ENCODE measurements at regions not wholly inside any gene's neighbourhood (a gene's known extent, or its start where the extent isn't known, plus 50 kb on each side); places are given as distances from the start of the nearest gene placed in this dataset.

GRCh38 chr13:39189778-39190177 lies 151.5 kb downstream of the NHLRC3 start:
- DNase-seq (ENCODE audit: low spot score in 2 of 2, unreplicated experiment in 2 of 2), result no peak
- no peaks in the 10 kb centered on the region for H3K9me3 Mint-ChIP-seq
- peaks cover 6% of the 10 kb centered on the region for H3K27me3 Mint-ChIP-seq (ENCODE audit: low read depth)
- no peak overlapping the region for H3K27ac Mint-ChIP-seq
- H3K4me3 Mint-ChIP-seq, result no peak overlapping the region
- no peaks in the 10 kb centered on the region for H3K4me1 Mint-ChIP-seq
- no peaks in the 10 kb centered on the region for H3K36me3 Mint-ChIP-seq
- TF ChIP-seq CTCF (IDR thresholded peaks at IDR 0.05; ENCODE audit: unreplicated experiment), result no peak

- Mint-ChIP-seq H3K27me3 (ENCODE audit: low read depth) (peaks cover 5% of the 10 kb centered on the region), H3K4me3 (no peak overlapping the region), H3K4me1 (peaks cover 17% of the 10 kb centered on the region), H3K9me3 (no peaks in the 10 kb centered on the region), H3K36me3 (no peaks in the 10 kb centered on the region), H3K27ac (no peak overlapping the region)
- DNase-seq (ENCODE audit: low spot score in 2 of 2, unreplicated experiment in 2 of 2), result no peak
- TF ChIP-seq CTCF (IDR thresholded peaks at IDR 0.05; ENCODE audit: unreplicated experiment), result no peak
Observed at GRCh38 chr13:39196965-39197646, 158.8 kb downstream of the NHLRC3 start.

GRCh38 chr13:39197647-39198007 lies 159.4 kb downstream of the NHLRC3 start:
- Mint-ChIP-seq H3K4me1 (peaks cover 17% of the 10 kb centered on the region), H3K4me3 (no peak overlapping the region), H3K27ac (no peak overlapping the region), H3K27me3 (ENCODE audit: low read depth) (peaks cover 5% of the 10 kb centered on the region), H3K36me3 (no peaks in the 10 kb centered on the region), H3K9me3 (no peaks in the 10 kb centered on the region)
- TF ChIP-seq CTCF (IDR thresholded peaks at IDR 0.05; ENCODE audit: unreplicated experiment), result no peak
- no peak for DNase-seq (ENCODE audit: low spot score in 2 of 2, unreplicated experiment in 2 of 2)

- TF ChIP-seq CTCF (IDR thresholded peaks at IDR 0.05; ENCODE audit: unreplicated experiment), result no peak
- Mint-ChIP-seq H3K4me3 (no peak overlapping the region), H3K4me1 (peaks cover 15% of the 10 kb centered on the region), H3K27me3 (ENCODE audit: low read depth) (no peaks in the 10 kb centered on the region), H3K9me3 (no peaks in the 10 kb centered on the region), H3K27ac (no peak overlapping the region), H3K36me3 (no peaks in the 10 kb centered on the region)
- DNase-seq (ENCODE audit: low spot score in 2 of 2, unreplicated experiment in 2 of 2), result no peak
Observed at GRCh38 chr13:39200249-39200910, 162.1 kb downstream of the NHLRC3 start.

GRCh38 chr13:39201180-39201579 lies 162.9 kb downstream of the NHLRC3 start:
- no peaks in the 10 kb centered on the region for H3K9me3 Mint-ChIP-seq
- H3K27me3 Mint-ChIP-seq (ENCODE audit: low read depth), result no peaks in the 10 kb centered on the region
- peaks cover 13% of the 10 kb centered on the region for H3K4me1 Mint-ChIP-seq
- no peaks in the 10 kb centered on the region for H3K36me3 Mint-ChIP-seq
- H3K4me3 Mint-ChIP-seq, result no peak overlapping the region
- no peak for DNase-seq (ENCODE audit: low spot score in 2 of 2, unreplicated experiment in 2 of 2)
- H3K27ac Mint-ChIP-seq, result no peak overlapping the region
- TF ChIP-seq CTCF (IDR thresholded peaks at IDR 0.05; ENCODE audit: unreplicated experiment), result no peak

All from mesothelial cell of epicardium (in vitro differentiated cells).